NCI-H510A treated with DMSO at 0.1 percent for 48 hours (cell line): ENCODE measurements at regions not wholly inside any gene's neighbourhood (a gene's known extent, or its start where the extent isn't known, plus 50 kb on each side); places are given as distances from the start of the nearest gene placed in this dataset.

Experiments used
- DNase-seq: peaks from one replicate; lab custom pipeline; 2025; lab: John Stamatoyannopoulos, UW

- no peak for DNase-seq
Measured at GRCh38 chr7:18243731-18244130, 216.1 kb upstream of the PRPS1L1 start.

- DNase-seq, result no peak
Measured at GRCh38 chr7:18250133-18250532, 222.5 kb upstream of the PRPS1L1 start.

- no peak for DNase-seq
Measured at GRCh38 chr7:18257711-18258110, 230.1 kb upstream of the PRPS1L1 start.

GRCh38 chr7:18262058-18262457, 233.5 kb upstream of the HDAC9 start:
- no peak for DNase-seq

GRCh38 chr7:18265611-18266281, 229.8 kb upstream of the HDAC9 start:
- DNase-seq, result no peak

GRCh38 chr7:18268571-18268970, 227.0 kb upstream of the HDAC9 start:
- no peak for DNase-seq

GRCh38 chr7:18276380-18276779, 219.2 kb upstream of the HDAC9 start:
- no peak for DNase-seq

GRCh38 chr7:18278316-18278715, 217.2 kb upstream of the HDAC9 start:
- DNase-seq, result no peak

- DNase-seq, result no peak
Measured at GRCh38 chr7:18283045-18283444, 212.5 kb upstream of the HDAC9 start.

GRCh38 chr7:18287482-18287881, 208.1 kb upstream of the HDAC9 start:
- DNase-seq, result no peak

GRCh38 chr7:18288322-18289037, 207.1 kb upstream of the HDAC9 start:
- no peak for DNase-seq

GRCh38 chr7:18289788-18290187, 205.8 kb upstream of the HDAC9 start:
- DNase-seq, result no peak

GRCh38 chr7:18290223-18290622, 205.3 kb upstream of the HDAC9 start:
- DNase-seq, result no peak

- DNase-seq, result no peak
Measured at GRCh38 chr7:18290865-18291264, 204.7 kb upstream of the HDAC9 start.

- no peak for DNase-seq
Measured at GRCh38 chr7:18292584-18292983, 203.0 kb upstream of the HDAC9 start.

GRCh38 chr7:18293759-18294158, 201.8 kb upstream of the HDAC9 start:
- no peak for DNase-seq

- DNase-seq, result no peak
Measured at GRCh38 chr7:18294411-18294810, 201.1 kb upstream of the HDAC9 start.

- DNase-seq, result no peak
Measured at GRCh38 chr7:18295781-18296423, 199.6 kb upstream of the HDAC9 start.

GRCh38 chr7:18302097-18302496, 193.5 kb upstream of the HDAC9 start:
- no peak for DNase-seq

GRCh38 chr7:18305866-18306265, 189.7 kb upstream of the HDAC9 start:
- no peak for DNase-seq

- DNase-seq, result no peak
Measured at GRCh38 chr7:18306696-18307095, 188.9 kb upstream of the HDAC9 start.

- DNase-seq, result no peak
Measured at GRCh38 chr7:18308938-18309337, 186.6 kb upstream of the HDAC9 start.

- DNase-seq, result no peak
Measured at GRCh38 chr7:18312482-18312881, 183.1 kb upstream of the HDAC9 start.
